T-helper 2 cell (primary cell): ENCODE measurements at regions not wholly inside any gene's neighbourhood (a gene's known extent, or its start where the extent isn't known, plus 50 kb on each side); places are given as distances from the start of the nearest gene placed in this dataset.

Source experiments
- DNase-seq, 5 experiments: peaks; one replicate each; pipeline versions ENCODE4 v3.0.0 to v3.0.0-alpha.2; 2012 to 2022

- DNase-seq, result no peak
Measured at GRCh38 chr12:61356485-61356884, 903.7 kb upstream of the USP15 start.

DNA sequence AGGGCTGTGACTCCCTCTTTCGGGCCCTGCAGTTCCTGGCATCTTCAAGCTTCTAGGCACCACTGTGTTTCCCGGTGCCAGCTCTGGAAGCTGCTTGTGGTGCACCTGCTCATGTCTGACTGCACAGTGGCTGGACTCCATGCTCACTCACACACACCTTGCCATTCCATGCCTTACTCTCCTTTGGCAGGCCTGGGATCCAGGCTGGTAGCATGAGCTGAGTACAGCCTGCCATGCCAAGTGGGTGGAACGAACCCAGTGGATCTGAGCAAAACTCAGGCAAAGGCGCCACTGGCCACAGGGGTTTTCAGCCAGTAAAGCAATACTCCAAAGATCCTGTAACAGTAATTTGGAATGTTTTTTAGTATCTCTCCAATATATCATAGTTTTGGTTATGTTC lies 902.7 kb upstream of the USP15 start:
- no peak for DNase-seq

DNA sequence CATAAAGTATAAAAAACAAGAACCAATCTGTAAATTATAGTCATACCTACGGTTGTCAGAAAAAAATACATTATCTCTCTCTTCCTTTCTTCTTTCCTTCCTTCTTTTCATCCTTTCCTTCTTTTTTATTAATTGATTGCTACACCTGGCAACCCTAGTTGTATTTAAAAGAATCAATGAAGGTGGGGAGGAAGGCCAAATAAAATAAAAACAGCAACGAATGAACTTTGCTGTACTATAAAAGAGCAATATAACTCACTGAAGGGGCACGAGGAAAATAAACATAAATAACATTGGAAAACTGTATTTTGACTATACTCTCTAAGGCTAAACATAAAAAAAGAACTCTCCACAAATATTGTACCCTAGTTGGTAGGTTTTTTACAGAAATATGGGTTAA lies 898.2 kb upstream of the USP15 start:
- DNase-seq, result no peak

- no peak for DNase-seq
Measured at GRCh38 chr12:61365001-61365400, 895.2 kb upstream of the USP15 start.

GRCh38 chr12:61367281-61367785 lies 892.9 kb upstream of the USP15 start:
- no peak for DNase-seq

DNA sequence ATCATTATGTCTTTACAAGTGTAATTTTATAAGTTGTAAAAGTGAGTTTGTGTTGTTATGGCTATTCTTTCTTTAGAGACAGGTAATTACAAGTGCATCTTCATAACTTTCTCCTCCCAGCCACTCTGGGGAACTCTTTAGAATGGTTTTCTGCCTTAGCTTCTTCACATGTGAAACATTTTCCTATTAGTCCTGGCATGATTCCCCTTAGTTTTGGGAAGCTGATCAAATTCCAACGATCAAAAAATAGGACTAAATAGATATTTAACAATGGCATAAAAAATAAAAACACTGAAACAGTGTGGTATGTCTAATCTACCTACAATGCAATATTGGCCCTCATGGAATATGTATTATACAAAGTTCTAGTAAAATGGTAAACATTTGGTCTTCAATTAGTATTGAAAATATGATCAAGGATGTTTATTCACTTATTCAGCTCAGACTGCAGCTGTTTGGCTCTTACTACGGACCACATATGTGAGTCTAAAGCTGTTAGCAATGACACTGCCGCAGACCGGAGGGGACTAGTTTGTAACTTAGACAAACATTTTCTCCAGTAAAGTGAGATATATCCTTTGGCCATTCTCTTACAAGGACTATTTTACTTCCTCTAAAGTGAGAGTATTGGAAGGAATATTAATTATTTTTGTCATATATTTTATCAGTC lies 890.8 kb upstream of the USP15 start:
- DNase-seq, result no peak

GRCh38 chr12:61384511-61384910 lies 875.7 kb upstream of the USP15 start:
- DNase-seq, result no peak

- DNase-seq, result no peak
Measured at GRCh38 chr12:61385771-61386170, 874.4 kb upstream of the USP15 start.

DNA sequence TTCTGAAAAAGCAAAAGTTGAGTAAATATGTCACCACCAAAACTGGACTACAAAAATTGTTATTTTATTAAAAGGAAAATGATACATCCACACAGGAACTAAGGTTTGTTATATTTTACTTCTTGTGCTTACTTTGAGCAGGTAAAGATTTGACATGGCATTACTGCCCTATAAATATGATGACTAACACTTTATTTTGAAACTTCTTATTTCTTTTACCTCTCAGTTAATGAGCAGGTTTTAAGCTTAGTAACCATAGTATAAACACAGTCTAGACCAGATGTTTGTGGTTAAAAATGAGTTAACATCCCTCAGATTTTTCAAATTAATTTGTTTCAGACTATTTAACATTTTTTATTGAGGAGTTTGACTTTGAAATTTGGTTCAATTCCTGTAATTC lies 862.5 kb upstream of the USP15 start:
- DNase-seq, result no peak

- DNase-seq, result no peak
Measured at GRCh38 chr12:61412201-61412600, 848.0 kb upstream of the USP15 start.

GRCh38 chr12:61414470-61414869 lies 845.7 kb upstream of the USP15 start:
- DNase-seq, result no peak

GRCh38 chr12:61422786-61423185 lies 837.4 kb upstream of the USP15 start:
- no peak for DNase-seq

- DNase-seq, result no peak
Measured at GRCh38 chr12:61452076-61452475, 808.1 kb upstream of the USP15 start.

DNA sequence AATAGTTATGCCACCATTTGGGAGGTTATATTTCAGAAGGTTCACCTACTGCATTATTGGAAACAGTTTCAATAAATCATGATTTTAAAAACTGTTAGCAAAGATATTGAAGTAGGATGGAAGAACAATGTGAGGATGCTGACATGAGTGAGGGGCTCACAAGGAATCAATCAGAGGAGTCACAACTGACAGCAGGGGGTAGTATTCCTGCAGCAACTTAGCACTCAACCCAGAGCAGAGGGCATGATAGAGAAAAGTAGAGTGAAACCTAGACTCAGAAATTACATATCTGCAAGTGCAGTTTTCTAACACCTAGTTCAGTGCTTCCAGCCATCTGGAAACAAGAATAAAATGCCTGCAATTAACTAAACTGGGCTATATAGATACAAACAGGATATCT lies 772.5 kb upstream of the USP15 start:
- no peak for DNase-seq

DNA sequence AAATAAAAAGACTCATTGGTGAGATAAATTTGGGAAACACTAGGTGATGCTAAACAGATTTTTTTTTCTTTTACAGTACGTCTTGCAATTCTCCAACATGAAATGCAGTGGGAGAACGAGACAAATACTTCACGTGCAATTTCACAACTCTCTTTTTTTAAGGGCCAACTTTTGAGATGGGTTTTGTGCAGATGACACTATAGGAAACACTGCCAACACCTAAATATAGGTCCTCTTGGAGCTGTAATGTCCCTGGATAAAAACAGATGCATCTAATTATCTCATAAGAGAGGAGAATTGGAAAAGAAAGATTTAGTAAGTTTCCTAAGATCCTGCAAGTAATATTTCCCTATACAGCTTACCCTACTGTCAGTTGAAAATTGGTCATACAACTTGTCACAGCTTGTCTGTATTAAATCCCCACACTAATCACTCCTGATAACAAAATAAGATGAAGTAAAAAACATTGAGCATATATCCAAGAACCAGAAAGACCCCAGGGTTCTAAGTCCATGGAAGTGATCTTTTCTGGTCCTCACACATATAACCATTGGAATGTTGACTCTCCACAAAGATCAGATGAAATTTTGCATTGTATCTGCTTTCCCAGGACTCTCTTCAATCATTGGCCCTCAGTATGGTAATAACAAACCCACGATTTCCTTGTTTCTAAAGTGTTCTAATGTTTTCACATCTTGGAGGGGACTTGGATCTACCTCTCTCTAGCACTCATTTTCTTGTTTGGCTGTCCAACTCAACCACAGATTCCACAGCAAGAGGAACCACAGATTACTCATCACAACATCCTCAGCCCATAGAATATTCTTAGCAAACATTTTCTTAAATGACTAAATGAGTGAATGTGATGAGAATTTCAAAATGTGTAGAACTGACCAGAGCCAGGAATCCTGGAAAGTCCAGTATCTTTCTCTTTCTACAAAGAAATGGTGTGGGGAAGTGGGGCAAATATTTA lies 769.4 kb upstream of the USP15 start:
- no peak for DNase-seq

- DNase-seq, result no peak
Measured at GRCh38 chr12:61502179-61502578, 758.0 kb upstream of the USP15 start.

DNA sequence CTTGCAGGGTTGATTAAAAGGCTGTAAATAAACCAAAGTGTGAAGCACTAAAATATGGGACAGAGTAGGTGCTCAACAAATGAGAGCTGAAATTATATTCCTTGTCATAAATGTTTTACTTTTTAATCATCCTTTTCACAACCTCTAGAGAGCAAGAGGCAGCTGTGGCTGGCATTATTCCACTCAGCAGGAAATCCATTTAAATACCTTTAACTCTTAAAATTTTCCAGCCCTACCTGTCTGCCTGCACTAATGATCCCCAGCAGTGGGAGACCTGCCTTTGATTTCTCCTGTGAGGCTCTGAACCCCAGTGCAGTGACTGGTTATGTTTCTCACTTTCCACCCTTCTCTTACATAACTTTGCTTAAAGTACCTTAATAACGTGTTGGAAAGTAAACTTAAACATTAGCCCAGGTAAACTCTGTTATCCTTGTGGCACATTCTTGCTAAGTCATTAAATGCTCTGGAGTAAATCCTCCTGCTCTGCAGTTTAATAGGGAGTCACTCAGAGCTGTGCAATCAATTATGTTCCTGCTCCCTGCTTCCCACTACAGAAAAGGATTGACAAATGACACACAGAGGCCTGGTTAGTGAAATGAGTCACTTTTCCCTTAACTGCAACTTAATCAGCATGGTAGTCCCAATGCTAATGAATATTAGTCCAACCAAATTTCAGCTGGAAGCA lies 755.7 kb upstream of the USP15 start:
- no peak for DNase-seq

GRCh38 chr12:61513499-61513898 lies 746.7 kb upstream of the USP15 start:
- DNase-seq, result no peak

DNA sequence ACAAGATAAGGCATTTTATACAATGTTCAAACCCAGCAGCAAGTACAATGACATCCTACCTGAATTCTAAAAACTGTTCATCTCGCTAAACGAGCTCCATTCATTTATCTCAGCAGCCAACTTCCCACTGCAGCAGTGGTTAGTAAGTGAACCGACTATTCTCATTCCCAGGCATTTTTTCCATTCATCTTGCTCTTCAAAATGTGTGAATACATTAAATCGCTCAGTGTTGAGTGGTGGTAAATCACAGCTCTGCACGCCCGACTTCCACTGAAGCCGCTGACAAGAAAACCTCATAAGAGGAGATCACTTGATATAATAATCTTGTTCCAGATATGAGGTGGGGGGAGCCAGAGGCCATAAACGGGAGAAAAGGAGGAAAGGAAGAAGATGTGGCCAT lies 746.2 kb upstream of the USP15 start:
- DNase-seq, result no peak

DNA sequence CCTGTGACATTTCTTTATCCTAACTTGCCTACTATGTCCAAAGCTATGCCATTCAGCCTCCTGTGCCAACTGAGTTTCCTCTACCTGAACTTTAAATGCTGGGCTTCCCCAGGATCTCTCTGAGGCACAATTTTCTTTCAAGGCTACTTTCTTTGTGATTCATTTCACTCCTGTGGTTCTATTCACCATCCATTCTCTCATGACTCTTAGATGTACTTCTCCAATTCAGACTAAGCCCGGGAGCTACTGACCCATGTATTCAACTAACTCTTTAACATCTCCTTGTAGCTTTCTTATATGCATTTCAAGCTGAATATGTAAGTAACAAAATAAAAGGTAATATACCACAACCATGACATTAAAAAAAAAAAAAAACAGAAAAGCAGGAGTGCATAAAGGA lies 738.9 kb upstream of the USP15 start:
- DNase-seq, result no peak

GRCh38 chr12:61523276-61523992 lies 736.8 kb upstream of the USP15 start:
- no peak for DNase-seq

GRCh38 chr12:61524851-61525250 lies 735.4 kb upstream of the USP15 start:
- DNase-seq, result peak in 1 of 5 experiments; percentile 13

GRCh38 chr12:61525331-61525730 lies 734.9 kb upstream of the USP15 start:
- no peak for DNase-seq
